CD14-positive monocyte (primary cell): ENCODE measurements at regions not wholly inside any gene's neighbourhood (a gene's known extent, or its start where the extent isn't known, plus 50 kb on each side); places are given as distances from the start of the nearest gene placed in this dataset.

ENCODE experiments used
- DNase-seq, 3 donors: peaks; one replicate each; pipeline ENCODE4 v3.0.0-alpha.2; 2011 to 2022
- H2AFZ ChIP-seq: 2 replicates; pipeline ENCODE4 v1.6.0; 2012; ENCODE audit warnings: mild to moderate bottlenecking, low read depth, low read length, inconsistent platforms; ENCODE audit not compliant: insufficient read depth, poor library complexity, severe bottlenecking
- H3K27ac ChIP-seq, 2 donors: 1 replicate in 1 of 2; 2 replicates in 1 of 2; pipeline ENCODE4 v1.5.1; 2012 to 2013; ENCODE audit warnings: low read length in 2 of 2, control low read depth in 1 of 2, inconsistent platforms in 1 of 2, low read depth in 1 of 2, mild to moderate bottlenecking in 1 of 2
- H3K27me3 ChIP-seq, 2 donors: one replicate each; pipeline versions ENCODE4 v1.6.0 to v1.6.1; 2011 to 2013; ENCODE audit warnings: low read length in 2 of 2; ENCODE audit not compliant: control insufficient read depth in 2 of 2, insufficient read depth in 2 of 2
- H3K36me3 ChIP-seq, 2 donors: replicated peaks in 1 of 2; 1 replicate in 1 of 2; 2 replicates in 1 of 2; pipeline versions ENCODE4 v1.5.1 to v1.6.1; 2012 to 2013; ENCODE audit warnings: low read length in 2 of 2, control low read depth in 1 of 2, inconsistent platforms in 1 of 2, mild to moderate bottlenecking in 1 of 2; ENCODE audit not compliant: insufficient read depth in 2 of 2, control insufficient read depth in 1 of 2
- H3K4me1 ChIP-seq, 2 donors: 1 replicate in 1 of 2; 2 replicates in 1 of 2; pipeline versions ENCODE4 v1.5.1 to v1.6.1; 2012 to 2013; ENCODE audit warnings: low read length in 2 of 2, control low read depth in 1 of 2, inconsistent platforms in 1 of 2, mild to moderate bottlenecking in 1 of 2, moderate library complexity in 1 of 2; ENCODE audit not compliant: insufficient read depth in 2 of 2, control insufficient read depth in 1 of 2
- H3K4me2 ChIP-seq: replicated peaks from 2 replicates; pipeline ENCODE3; 2012; ENCODE audit warnings: low read length, moderate library complexity, mild to moderate bottlenecking; ENCODE audit not compliant: poor library complexity, severe bottlenecking; ENCODE audit errors: extremely low read depth
- H3K4me3 ChIP-seq, 3 experiments: fragments of 200-600 bp in 1 of 3; sonication (generic) in 1 of 3; replicated peaks in 1 of 3; 1 replicate in 2 of 3; 2 replicates in 1 of 3; pipeline ENCODE4 v1.5.1; 2011 to 2013; ENCODE audit warnings: low read length in 3 of 3, mild to moderate bottlenecking in 3 of 3, control low read depth in 2 of 3, low read depth in 2 of 3, inconsistent platforms in 1 of 3, moderate library complexity in 1 of 3
- H3K79me2 ChIP-seq: 2 replicates; pipeline ENCODE4 v1.6.0; 2012; ENCODE audit warnings: mild to moderate bottlenecking, control low read depth, inconsistent platforms, low read length, moderate library complexity; ENCODE audit not compliant: insufficient read depth
- H3K9ac ChIP-seq: 2 replicates; pipeline ENCODE4 v1.6.0; 2017; ENCODE audit warnings: low read length, mild to moderate bottlenecking; ENCODE audit not compliant: insufficient read depth, poor library complexity, severe bottlenecking
- H3K9me3 ChIP-seq, 2 donors: replicated peaks in 1 of 2; 1 replicate in 1 of 2; 2 replicates in 1 of 2; pipeline versions ENCODE4 v1.5.1 to v1.6.1; 2012 to 2013; ENCODE audit warnings: low read length in 2 of 2, control low read depth in 1 of 2; ENCODE audit not compliant: control insufficient read depth in 1 of 2, insufficient read depth in 1 of 2
- H4K20me1 ChIP-seq: 2 replicates; pipeline ENCODE4 v1.6.0; 2012; ENCODE audit warnings: mild to moderate bottlenecking, low read length, control low read depth, moderate library complexity; ENCODE audit not compliant: insufficient read depth
- H3K27ac Mint-ChIP-seq, 7 donors: one replicate each; pipeline ENCODE4 v1.8.0; 2020; ENCODE audit warnings: mild to moderate bottlenecking in 7 of 7, mixed read lengths in 7 of 7, moderate library complexity in 6 of 7, inconsistent platforms in 2 of 7
- H3K27me3 Mint-ChIP-seq, 3 donors: one replicate each; pipeline ENCODE4 v1.8.0; 2021 to 2022; ENCODE audit warnings: low read depth in 3 of 3, mild to moderate bottlenecking in 3 of 3, mixed read lengths in 3 of 3, moderate library complexity in 3 of 3, inconsistent platforms in 1 of 3
- H3K36me3 Mint-ChIP-seq, 2 donors: one replicate each; pipeline ENCODE4 v1.8.0; 2020; ENCODE audit warnings: mixed read lengths in 2 of 2, inconsistent platforms in 1 of 2, mild to moderate bottlenecking in 1 of 2
- H3K4me1 Mint-ChIP-seq: one replicate; pipeline ENCODE4 v1.8.0; 2020; ENCODE audit warnings: mild to moderate bottlenecking, mixed read lengths
- H3K4me3 Mint-ChIP-seq, 2 donors: one replicate each; pipeline ENCODE4 v1.8.0; 2020; ENCODE audit warnings: mild to moderate bottlenecking in 2 of 2, mixed read lengths in 2 of 2, moderate library complexity in 1 of 2
- H3K9me3 Mint-ChIP-seq, 7 donors: one replicate each; pipeline ENCODE4 v1.8.0; 2020 to 2022; ENCODE audit warnings: mixed read lengths in 7 of 7, mild to moderate bottlenecking in 6 of 7, moderate library complexity in 6 of 7, inconsistent platforms in 2 of 7
- WGBS: methylation state at CpG from one replicate; pipeline ENCODE4 v1.1.5; 2013; ENCODE audit warnings: missing lambda C conversion rate; ENCODE audit not compliant: insufficient coverage; 5-methylcytosine and 5-hydroxymethylcytosine counted together
- intact Hi-C, 2 donors: fragments of 100-400 bp; cut with micrococcal nuclease; formaldehyde crosslinking; loops; one replicate each; pipeline versions ENCODE4 v1.15.0 to v1.15.1; 2023
- TF ChIP-seq, protein P1 (sequence below): fragments of 200-600 bp; IDR thresholded peaks from one replicate; pipeline ENCODE4 v1.8.0; 2022; ENCODE audit warnings: antibody characterized with exemption, mild to moderate bottlenecking

DNA sequence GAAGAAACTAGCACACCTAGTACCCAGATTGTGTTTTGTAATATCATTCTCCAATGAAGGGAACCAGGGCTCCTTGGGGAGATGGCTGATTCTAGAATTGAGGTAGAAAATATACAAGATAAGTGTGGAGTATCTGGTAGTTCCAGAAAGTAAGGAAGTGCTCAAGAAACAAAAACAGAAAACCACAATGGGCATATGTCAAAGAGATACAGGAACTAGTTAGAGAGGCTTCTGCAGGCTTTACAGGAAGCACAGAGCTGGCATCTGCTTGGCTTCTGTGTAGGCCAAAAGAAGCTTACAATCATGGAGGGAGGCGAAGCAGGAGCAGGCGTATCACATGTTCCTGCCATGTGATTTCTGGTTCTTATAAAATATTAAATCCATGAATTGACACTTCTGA lies 105.7 kb upstream of the TMEM161B start:
- intact Hi-C loops, result no loop called here
- Histone ChIP-seq H3K4me3 (no peak overlapping the region), H3K27ac (no peak overlapping the region), H3K9me3 (no peaks in the 10 kb centered on the region), H3K79me2 (no peaks in the 10 kb centered on the region), H2AFZ (no peak overlapping the region), H3K36me3 (no peaks in the 10 kb centered on the region), H3K27me3 (no peaks in the 10 kb centered on the region), H3K4me2 (no peak overlapping the region), H3K9ac (no peak overlapping the region), H4K20me1 (no peaks in the 10 kb centered on the region), H3K4me1 (no peaks in the 10 kb centered on the region)
- TF ChIP-seq, protein P1, sequence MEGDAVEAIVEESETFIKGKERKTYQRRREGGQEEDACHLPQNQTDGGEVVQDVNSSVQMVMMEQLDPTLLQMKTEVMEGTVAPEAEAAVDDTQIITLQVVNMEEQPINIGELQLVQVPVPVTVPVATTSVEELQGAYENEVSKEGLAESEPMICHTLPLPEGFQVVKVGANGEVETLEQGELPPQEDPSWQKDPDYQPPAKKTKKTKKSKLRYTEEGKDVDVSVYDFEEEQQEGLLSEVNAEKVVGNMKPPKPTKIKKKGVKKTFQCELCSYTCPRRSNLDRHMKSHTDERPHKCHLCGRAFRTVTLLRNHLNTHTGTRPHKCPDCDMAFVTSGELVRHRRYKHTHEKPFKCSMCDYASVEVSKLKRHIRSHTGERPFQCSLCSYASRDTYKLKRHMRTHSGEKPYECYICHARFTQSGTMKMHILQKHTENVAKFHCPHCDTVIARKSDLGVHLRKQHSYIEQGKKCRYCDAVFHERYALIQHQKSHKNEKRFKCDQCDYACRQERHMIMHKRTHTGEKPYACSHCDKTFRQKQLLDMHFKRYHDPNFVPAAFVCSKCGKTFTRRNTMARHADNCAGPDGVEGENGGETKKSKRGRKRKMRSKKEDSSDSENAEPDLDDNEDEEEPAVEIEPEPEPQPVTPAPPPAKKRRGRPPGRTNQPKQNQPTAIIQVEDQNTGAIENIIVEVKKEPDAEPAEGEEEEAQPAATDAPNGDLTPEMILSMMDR, result no peak
- WGBS, result no CpG with 5 or more reads among the region's 2 CpGs
- Mint-ChIP-seq H3K36me3 (no peaks in the 10 kb centered on the region), H3K4me1 (no peaks in the 10 kb centered on the region), H3K4me3 (no peak overlapping the region), H3K9me3 (peaks cover 0 to 12% (median 5%) of the 10 kb centered on the region in 7 donors), H3K27me3 (no peaks in the 10 kb centered on the region), H3K27ac (no peak overlapping the region)
- no peak for DNase-seq

DNA sequence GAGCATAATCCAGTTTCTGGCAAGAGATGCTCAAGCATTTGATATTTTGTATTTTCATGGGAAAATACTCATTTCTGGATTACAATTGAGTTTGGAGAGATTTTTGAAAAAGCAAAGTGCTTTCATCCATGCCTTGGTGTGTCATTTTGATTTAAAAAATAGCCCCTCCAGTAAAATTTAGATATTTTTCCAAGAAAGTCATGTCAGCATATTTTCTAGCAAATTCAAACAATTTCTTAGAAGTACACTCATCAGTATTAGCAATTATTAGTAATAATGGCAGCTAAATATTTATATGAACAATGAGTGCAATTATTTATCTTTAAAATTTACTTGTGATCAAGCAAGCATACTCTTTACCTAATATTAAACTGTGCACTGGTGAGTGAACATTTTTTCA lies 102.2 kb upstream of the TMEM161B start:
- no peaks in the 10 kb centered on the region for H3K9me3 ChIP-seq
- Mint-ChIP-seq H3K36me3 (no peaks in the 10 kb centered on the region), H3K4me3 (no peak overlapping the region), H3K27ac (no peak overlapping the region), H3K9me3 (peaks cover 0 to 4% (median 2%) of the 10 kb centered on the region in 7 donors), H3K4me1 (no peaks in the 10 kb centered on the region), H3K27me3 (no peaks in the 10 kb centered on the region)
- H3K4me3 ChIP-seq, result no peak overlapping the region
- no peak overlapping the region for H3K9ac ChIP-seq
- H3K27ac ChIP-seq, result no peak overlapping the region
- H4K20me1 ChIP-seq, result no peaks in the 10 kb centered on the region
- intact Hi-C loops, result no loop called here
- no peak overlapping the region for H2AFZ ChIP-seq
- H3K4me1 ChIP-seq, result no peaks in the 10 kb centered on the region
- no peak for DNase-seq
- TF ChIP-seq, protein P1, result no peak
- H3K4me2 ChIP-seq, result no peak overlapping the region
- H3K27me3 ChIP-seq, result no peaks in the 10 kb centered on the region
- H3K79me2 ChIP-seq, result no peaks in the 10 kb centered on the region
- no peaks in the 10 kb centered on the region for H3K36me3 ChIP-seq
